ENCODE measurements at regions not wholly inside any gene's neighbourhood (a gene's known extent, or its start where the extent isn't known, plus 50 kb on each side); places are given as distances from the start of the nearest gene placed in this dataset.

DNA sequence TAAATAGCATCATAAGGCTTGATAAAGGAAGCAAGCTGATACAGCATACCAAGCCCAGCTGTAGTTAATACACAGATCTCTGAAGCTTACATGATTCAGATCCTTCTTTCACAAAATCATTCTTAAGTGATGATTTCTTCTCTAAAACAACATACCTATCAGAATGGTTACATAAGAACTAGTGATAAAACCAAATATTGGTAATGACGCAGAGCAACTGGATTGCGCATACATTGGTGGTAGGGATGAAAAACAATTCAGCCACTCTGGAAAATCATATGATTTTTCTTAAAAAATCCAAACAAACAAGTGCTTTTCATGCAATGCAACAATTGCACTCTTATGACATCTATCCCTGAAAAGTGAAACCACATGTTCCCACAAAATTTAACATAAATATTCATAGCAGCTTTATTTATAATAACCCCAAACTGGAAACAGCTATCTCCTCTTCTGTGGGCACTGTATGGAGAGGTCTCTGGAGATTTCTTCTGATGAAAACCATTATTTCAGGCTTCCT, 153.6 kb upstream of the DSEL start:
- DNase-seq (ENCODE audit: extremely low read depth in 1 of 11, low read depth in 9 of 11, low spot score in 4 of 11), result no peak

DNA sequence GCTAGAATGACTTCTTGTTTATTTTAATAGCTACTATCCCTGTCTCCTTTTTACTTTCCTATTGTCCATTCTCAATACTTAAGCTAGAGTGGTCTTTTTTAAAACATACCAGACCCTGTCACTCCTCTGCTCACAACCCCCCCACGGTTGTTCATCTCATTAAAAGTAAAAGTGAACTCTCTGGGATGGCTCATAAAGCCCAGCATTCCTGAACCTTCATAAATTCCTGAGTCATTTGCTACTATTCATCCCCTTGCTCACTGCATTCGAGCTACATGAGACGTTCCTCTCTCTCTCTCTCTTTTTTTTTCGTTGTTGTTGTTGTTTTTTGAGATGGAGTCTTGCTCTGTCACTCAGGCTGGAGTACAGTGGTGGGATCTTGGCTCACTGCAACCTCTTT, 148.7 kb upstream of the DSEL start:
- DNase-seq (ENCODE audit: extremely low read depth in 1 of 11, low read depth in 9 of 11, low spot score in 4 of 11), result no peak

DNA sequence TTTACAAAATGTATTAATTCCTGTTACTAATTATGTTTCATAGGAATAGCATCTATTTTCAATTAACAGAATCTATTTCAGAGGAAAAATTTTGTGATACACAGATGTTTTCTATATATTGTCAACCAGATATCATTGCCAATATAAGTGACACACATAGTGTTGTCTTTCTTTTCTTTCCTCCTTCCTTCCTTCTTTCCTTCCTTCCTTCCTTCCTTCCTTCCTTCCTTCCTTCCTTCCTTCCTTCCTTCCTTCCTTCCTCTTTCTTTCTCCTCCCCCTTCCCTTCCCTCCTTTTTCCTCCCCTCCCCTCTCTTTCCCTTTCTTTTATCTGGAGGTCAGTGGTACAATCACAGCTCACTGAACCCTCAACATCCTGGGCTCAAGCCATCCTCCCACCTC, 146.5 kb upstream of the DSEL start:
- DNase-seq (ENCODE audit: extremely low read depth in 1 of 11, low read depth in 9 of 11, low spot score in 4 of 11), result no peak

DNA sequence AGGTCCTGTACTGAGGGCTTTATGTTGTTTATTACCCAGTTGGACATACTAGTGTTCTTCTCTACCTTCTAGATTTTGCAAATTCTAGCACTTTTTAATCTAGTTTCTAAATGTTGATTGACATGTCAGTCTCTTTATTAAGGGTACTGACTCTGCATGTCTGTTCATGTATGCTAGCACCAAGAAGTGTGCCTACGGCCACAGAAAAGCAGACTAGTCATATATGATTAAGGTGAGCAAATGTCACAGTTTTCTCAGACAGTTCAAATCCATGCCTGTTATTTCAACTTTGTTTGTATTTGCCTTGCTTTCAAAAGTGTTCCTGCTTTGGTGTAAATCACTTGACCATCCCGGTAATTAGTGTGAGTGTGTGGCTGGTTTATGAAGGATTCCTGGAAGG, 145.0 kb upstream of the DSEL start:
- DNase-seq (ENCODE audit: extremely low read depth in 1 of 11, low read depth in 9 of 11, low spot score in 4 of 11), result no peak

DNA sequence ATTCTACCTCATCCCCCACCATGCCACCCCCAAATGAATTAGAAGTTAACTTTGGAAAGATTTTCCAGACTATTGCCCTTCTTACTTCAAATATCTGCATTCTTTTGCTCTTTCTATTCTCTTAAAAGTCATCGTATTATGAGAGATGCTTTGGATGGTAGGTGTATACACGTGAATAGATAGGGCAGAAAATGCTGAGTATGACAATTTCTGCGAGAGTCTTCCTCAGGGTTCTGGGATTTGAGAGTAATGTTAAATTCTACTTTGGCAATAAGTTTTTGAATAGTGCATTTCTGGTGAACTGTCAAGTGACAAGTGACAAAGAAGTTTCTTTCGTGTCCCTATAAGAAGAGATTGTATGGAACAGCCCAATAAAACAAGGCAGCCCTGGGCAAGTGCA, 137.6 kb upstream of the DSEL start:
- DNase-seq (ENCODE audit: extremely low read depth in 1 of 11, low read depth in 9 of 11, low spot score in 4 of 11), result no peak

DNA sequence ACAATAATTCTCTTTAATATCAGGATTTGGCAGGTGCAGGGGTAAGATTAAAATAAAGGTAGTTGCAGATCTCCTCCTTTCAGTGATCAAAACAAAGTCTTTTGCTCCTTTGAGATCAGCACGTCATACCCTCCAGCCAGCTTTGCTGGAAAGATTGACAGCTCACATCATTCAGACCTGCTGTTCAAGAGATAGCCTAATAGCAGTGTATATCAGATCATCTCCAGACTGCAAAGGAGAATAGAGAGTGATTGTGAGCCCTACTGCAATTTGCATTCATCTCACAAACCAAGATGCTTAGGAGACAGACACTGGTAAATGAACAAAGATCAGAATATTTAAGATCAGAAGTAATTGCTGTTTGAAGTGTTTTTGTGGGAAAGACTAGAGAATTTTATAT, 135.8 kb upstream of the DSEL start:
- no peak for DNase-seq (ENCODE audit: extremely low read depth in 1 of 11, low read depth in 9 of 11, low spot score in 4 of 11)

DNA sequence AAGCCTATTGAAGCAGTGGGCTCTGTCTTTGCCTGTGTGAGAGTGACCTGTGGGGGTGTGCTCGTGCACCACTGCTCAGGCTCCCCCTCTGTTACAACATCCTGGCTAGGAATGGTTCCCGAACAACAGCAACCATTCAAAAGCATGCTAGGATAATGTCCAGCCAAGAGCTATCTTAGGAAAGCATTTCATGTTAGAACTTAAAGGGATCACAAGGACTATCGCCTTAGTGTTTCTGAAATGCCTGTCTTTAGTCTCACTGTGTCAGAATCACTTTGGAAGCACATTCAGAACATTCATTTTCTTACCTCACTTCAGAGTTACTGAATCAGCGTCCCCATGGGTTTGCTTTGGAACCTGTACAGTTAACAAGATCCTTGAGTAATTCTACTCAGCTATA, 134.9 kb upstream of the DSEL start:
- peak in 1 of 11 donors; percentile 6 for DNase-seq (ENCODE audit: extremely low read depth in 1 of 11, low read depth in 9 of 11, low spot score in 4 of 11)

DNA sequence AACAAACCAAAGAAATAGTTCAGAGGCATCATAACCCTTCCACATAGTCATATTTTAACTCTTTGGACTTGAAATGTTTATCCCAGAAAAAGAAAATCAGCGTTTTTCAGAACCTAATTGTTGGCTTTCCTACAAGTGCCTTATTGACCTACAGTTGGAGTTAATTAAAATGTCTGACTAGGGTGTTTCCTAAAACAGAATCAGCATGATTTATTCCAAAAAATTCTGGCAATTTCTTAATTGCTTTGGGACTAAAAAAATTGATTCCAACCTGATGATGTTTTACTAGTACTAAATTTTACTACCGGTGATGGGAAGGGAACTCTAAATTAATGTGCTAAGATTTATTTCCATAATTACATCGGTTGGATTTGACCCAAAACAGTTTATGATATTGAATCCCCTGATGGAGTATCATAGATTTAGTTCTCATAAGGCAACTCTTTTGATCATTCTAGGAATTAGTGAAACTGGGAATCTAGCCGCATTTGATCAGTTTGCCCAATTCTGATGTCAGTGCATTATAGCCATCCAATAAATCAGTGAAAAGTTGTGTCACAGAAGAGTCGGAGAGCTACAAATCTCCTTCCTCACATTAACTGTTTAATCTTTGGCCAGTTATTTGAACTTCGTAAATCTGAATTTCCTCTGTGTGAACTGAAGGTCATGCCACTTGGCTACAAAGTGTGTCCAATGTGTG, 134.3 kb upstream of the DSEL start:
- DNase-seq (ENCODE audit: extremely low read depth in 1 of 11, low read depth in 9 of 11, low spot score in 4 of 11), result no peak

DNA sequence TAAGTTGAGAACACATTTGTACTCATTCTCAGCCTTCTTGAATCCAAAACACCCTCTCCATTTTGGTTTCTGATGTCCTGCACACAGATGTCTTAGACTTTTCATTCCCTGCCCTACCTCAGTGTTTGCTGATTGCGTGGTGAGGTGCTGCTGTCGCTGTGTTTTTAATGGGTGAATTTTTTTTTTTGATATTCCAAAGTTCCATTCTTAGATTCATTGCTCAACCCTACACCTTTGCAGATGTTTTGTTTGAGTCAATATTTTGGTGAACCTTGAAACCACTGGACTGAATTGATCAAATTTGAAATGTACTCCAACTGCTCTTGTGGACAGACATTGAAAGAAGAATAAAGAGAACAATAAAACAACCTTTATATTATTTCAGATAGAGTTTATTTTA, 130.4 kb upstream of the DSEL start:
- no peak for DNase-seq (ENCODE audit: extremely low read depth in 1 of 11, low read depth in 9 of 11, low spot score in 4 of 11)

DNA sequence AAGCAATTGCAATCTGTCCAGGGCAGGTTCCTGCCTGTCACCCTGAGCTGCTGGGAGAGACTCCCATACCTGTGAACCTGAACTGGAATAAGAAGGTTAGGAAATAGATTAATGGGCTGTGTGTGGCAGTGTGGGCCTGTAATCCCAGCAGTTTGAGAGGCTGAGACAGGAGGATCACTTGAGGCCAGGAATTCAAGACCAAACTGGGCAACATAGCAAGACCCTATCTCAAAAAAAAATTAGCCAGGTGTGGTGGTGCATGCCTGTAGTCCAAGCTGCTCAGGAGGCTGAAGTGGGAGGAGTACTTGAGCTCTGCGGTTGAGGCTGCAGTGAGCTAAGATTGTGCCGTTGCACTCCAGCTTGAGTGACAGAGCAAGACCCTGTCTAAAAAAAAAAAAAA, 127.7 kb upstream of the DSEL start:
- no peak for DNase-seq (ENCODE audit: extremely low read depth in 1 of 11, low read depth in 9 of 11, low spot score in 4 of 11)

DNA sequence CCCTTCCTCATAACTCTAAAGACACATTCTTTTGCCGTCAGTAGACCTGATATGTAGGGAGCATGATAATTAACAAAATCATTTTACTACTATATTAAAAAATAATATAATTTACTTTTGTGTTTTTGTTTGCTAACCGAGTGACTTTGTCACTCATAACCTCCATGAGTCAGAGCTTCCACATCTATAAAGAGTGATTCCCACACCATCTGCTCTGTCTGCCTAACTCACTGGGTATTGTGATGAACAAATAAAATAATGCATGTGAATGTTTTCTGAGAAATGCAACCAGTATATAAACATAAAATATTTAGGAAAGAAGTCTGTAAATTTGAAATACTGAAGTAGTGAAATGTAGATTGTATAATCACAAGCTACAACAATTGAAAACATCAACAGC, 123.4 kb upstream of the DSEL start:
- DNase-seq (ENCODE audit: extremely low read depth in 1 of 11, low read depth in 9 of 11, low spot score in 4 of 11), result no peak

DNA sequence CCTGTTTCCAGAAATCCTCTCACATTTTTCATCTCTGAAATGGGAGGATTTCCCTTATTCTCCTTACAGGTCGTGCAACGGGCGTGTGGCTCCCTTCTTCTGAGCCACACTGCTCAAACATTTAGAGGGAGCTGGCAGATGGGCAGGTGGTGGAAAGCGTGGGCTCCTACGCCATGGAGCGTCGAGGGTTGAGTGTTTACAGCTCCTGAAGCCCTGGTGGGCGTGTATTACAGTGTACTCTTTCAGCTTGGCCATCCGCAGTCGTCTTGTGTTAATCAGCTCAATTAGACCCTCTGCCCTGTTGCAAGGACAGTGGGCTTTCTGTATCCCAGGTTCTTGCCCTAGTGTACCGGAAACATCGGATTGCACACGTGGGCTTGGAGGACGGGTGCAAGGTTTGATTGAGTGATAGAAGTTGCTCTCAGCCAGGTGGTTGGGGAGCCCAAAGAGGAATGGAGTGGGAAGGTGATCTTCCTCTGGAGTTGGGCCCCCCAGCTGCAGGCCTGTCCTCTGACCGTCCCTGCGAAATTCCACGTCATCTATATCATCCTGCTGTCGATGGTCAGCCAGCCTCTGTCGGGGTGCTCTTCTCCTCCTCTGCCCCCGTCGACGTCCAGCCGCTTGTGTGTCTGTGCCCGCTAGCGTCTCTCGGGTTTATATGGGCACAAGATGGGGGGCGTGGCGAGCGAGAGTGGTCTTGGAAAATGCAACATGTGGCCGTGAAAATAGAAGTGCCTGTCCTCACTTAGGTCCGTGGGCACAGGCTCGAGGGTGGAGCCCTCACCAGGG, 120.3 kb upstream of the DSEL start:
- no peak for DNase-seq (ENCODE audit: extremely low read depth in 1 of 11, low read depth in 9 of 11, low spot score in 4 of 11)

DNA sequence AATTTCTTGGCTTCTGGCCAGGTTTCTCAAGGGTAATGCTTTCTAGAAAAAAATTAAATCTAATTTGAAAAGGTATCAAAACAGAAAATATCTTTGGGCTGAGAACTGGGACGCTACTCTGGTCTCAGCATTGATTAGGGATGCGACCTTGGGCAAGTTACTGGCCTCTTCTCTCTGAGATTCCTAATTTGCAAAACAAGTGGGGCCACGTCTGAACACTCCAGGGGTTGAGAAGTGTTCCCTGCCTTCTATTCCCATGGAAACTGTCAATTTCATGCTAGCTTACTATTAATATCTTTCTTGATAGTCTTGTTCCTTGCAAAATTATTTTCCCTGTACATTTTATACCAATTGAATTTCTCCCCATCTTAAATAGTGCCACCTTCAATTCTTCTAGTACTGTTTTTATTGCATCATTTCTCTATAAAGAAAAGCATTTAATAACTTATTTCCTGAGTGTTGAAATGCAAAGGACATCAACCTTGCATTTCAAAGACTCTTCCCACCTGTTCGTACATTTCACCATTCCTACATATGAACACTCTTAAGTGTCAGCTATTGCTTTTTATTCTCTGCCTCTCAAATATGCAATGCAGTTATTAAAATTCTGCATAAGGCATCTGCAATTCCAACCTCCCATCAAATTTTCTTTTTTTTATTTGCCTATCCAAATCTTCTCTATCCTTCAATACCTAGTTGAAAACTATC, 118.3 kb upstream of the DSEL start:
- DNase-seq (ENCODE audit: extremely low read depth in 1 of 11, low read depth in 9 of 11, low spot score in 4 of 11), result no peak

DNA sequence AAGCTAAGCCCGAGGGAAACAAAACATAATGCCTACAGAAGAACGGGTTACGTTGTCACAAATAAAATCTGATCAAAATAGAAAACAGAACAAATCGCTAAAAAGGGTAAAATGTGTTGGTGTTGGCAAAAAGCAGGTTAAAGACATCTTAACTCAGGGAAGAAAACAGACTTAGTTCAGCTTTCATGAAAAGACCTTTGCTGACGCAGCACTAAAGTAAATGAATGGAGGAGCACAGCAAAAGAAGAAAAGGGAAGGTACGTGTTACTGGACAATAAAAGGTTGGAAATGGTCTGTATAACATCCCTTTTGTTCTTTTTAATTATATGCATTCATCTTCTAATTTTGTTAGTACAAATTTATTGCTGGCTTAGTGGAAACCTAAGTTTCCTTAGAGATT, 117.4 kb upstream of the DSEL start:
- no peak for DNase-seq (ENCODE audit: extremely low read depth in 1 of 11, low read depth in 9 of 11, low spot score in 4 of 11)

DNA sequence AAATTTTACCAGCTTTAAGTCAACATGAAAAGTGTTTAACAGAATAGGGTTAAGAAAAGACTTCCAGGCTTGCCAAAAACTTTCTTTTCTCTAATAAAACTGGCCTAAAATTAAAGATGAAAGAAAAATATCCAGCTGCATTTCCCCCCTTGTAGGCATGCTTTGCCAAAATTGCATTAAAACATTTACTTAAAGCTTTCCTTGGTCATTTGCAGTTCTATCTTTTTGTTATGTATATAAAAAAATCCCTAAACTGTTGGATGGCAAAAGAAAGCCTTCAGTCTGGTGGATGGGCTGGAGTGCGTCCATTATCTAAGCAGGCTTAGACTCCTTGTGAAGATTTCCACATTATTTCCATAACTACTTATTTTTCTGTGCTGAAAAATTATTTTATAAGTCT, 105.4 kb upstream of the DSEL start:
- no peak for DNase-seq (ENCODE audit: extremely low read depth in 1 of 11, low read depth in 9 of 11, low spot score in 4 of 11)

DNA sequence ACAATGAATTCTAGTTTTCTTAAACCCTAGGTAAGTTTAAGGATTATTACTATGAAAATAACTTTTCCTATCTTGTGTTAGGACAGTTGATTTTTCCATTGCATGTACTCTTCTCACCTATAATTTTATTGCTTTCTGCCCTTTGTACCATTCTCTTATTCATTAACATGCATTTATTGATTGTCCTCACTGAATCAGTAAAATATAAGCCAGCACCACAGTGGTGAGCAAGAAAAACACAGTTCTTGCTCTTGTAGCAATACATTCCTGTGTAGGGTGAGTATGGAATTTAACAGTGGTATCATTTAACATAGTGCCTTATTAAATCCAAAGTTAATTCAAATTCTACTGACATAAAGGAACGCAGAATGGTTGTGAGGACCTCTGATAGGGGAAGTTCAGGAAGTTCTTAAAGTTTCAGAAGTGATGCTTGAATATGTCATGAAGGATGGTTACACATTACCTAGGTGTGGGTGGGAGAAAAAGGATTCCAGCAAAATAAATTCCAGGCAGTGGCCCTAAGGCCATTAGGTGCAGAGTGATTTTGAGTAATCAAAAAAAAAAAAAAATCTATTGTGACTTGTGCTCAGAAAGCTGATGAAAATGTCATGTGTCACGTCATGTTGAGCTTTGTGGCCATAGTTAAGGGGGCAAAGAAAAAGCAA, 104.7 kb upstream of the DSEL start:
- DNase-seq (ENCODE audit: extremely low read depth in 1 of 11, low read depth in 9 of 11, low spot score in 4 of 11), result no peak

DNA sequence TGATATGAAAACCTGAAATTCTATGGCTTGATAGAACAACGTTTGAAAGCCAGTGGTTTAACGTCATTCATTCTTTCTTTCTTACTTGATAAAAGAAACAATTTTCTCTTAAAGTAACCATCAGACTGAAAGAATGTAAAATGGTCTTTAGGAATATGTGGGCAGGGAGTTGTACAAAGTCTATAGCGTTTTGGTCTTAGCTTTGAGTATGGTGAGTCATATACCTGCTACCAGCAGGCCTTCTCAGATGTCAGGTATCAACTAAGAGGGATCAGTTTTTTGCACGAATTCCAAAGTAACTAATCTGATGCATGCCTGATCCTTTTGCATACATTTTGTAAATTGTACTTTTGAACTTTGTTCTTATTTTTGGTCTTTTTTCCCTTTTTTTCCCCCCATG, 101.5 kb upstream of the DSEL start:
- DNase-seq (ENCODE audit: extremely low read depth in 1 of 11, low read depth in 9 of 11, low spot score in 4 of 11), result no peak

DNA sequence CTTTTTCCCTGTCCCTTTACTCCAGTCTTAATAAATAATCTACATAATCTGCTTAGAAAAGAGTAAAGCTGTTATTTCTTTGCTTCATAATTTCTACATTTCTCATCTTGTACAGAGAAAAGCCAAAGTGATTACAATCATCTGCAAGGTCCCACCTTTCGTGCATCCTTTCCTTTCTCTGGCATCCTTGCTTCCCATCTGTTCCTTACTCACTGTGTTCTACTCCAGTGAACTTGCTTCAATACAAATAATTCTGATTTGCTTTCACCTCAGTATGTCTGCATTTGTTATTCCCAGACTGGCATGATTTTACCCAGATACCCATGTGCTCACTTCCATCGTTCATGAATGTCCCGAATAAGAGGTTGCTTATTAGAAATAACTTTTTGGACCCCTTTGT, 99.4 kb upstream of the DSEL start:
- DNase-seq (ENCODE audit: extremely low read depth in 1 of 11, low read depth in 9 of 11, low spot score in 4 of 11), result no peak

DNA sequence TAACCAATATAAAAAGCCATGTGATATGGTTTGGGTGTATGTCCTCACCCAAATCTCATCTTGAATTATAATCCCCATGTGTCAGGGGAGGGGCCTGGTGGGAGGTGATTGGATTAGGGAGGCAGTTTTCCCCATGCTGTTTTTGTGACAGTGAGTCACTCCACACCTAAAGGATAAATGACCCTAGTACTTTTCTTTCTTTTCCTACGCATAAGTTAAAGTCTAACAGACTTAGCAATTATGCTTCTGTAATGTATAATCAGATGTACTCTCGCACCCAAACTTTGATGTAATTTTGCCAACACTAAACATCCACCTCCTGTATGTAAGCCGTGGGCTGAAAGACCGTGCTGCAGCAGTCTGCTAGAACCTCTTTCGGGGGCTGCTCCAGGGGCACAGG, 97.2 kb upstream of the DSEL start:
- no peak for DNase-seq (ENCODE audit: extremely low read depth in 1 of 11, low read depth in 9 of 11, low spot score in 4 of 11)

DNA sequence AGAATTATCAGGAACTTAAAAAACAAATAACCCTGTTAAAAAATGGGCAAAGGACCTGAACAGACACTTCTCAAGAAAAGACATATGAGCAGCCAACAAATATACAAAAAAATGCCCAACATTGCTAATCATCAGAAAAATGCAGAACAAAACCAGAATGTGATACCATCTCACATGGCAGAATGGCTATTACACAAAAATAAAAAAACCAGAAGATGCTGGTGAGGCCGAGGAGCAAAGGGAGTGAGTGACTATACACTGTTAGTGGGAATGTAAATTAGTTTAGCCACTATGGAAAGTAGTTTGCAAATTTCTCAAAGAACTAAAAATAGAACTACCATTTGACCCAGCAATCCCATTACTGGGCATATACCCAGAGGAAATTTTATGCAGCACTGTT, 95.8 kb upstream of the DSEL start:
- DNase-seq (ENCODE audit: extremely low read depth in 1 of 11, low read depth in 9 of 11, low spot score in 4 of 11), result no peak

All from renal cortex interstitium (tissue), 11 donors.